GM18867 (cell line): ENCODE measurements at regions not wholly inside any gene's neighbourhood (a gene's known extent, or its start where the extent isn't known, plus 50 kb on each side); places are given as distances from the start of the nearest gene placed in this dataset.

Source experiments
- ATAC-seq: cut with Tn5 transposase; IDR thresholded peaks from one replicate; pipeline ENCODE4 v1.9.1; 2021; ENCODE audit warnings: mild to moderate bottlenecking, moderate library complexity; ENCODE audit not compliant: unreplicated experiment

DNA sequence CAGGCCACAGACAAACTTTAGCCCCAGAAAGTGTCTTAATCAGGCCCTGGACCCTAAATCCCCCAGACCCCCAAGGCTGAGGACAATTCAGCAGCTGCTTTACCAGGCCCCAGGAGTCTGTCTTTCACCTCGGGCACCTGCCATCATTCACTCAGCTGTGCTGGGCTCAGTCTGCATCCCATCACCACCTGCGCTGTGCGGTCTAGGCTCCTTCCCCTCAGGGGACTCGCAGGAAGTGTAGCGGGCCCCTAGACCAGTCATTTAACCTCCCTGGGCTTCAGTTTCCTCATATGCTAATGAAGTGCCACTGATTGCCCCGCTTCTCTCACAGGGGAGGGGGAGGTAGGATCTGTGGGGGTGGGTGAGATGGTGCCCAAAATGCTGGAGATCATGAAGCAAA lies 76.4 kb upstream of the ZMIZ1 start:
- ATAC-seq = peak; percentile 46

DNA sequence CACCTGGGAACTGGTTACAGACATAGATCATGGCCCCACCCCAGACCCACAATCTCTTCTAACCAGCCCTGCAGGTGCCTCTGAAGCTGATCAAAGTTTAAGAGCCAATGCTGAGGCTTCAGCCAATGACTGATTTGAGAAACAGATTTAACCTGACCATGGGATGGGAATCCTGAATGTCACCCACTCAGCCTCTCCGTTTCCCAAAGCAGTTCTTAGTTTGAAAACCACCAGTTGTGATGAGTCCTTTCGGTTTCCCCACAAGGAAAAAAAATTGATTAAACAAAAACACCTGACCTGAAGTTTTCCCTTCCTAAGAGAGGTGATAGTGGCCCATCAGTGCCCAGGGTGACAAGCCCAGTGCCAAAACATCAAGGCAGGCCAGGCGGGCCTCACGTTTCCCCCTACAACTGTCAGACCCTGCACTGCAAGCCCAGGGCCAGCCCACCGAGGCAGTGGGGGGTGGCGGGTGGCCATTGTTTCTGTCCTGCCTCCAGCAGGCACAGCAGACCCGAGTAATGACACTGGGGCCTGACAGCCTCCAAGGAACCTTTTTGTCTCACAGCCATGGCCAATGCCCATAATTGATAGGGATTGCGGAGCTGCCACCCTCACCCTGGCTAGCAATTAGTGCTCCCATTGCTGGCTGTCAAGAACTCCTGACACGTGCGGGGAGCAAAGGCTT lies 75.4 kb upstream of the ZMIZ1 start:
- ATAC-seq = no peak

DNA sequence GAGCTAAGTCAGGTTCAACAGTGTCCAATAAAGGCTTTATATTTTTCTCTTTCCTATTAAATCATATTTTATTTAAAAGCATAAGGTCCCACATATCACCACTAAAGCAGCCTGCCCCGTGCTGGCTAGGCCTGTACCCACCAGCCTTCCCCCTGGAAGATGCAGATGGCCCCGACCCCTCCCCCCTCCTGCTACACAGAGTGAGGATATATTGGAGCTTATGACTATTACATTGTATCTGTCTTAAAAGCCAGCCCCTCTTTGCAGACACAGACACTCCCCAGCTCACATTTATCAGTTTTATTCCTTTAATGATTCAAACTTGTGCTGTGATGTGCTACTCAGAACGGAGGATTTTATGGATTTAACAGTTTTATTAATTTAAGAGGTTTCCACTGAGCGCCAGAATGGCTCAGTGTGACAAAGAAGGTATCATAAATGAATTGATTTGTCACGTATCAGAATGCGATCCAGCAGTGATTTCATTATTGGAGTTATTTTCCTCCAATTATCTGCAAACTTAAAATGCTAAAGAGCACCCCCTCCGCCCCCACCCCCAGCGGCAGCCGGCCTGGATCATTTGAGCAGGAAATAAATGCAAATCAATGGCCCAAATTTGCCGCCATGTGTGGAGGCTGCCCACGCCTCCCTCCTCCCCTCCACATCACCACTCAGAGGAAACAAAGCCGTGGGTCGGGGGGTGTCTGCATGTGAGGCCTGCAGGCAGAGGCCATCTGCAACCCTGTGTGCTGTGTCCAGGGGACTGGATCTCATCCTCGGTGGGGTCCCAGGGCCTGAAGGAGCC lies 72.6 kb upstream of the ZMIZ1 start:
- no peak for ATAC-seq

DNA sequence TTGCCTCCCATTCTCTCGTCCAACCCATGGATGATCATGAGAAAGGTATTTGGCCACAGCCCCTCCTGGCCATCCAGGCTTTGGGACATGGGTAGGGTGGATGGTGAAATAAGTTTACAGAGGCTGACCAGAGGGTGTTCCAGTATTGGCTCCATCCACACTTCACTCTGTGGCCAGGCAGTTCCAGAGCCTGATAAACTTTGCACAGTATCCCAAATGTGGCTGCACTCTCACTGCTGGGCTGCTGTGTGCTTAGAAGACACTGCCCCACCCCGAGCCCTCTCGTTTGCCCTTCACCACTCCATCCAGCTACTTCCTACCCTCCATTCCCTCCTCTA lies 72.0 kb upstream of the ZMIZ1 start:
- ATAC-seq = no peak

DNA sequence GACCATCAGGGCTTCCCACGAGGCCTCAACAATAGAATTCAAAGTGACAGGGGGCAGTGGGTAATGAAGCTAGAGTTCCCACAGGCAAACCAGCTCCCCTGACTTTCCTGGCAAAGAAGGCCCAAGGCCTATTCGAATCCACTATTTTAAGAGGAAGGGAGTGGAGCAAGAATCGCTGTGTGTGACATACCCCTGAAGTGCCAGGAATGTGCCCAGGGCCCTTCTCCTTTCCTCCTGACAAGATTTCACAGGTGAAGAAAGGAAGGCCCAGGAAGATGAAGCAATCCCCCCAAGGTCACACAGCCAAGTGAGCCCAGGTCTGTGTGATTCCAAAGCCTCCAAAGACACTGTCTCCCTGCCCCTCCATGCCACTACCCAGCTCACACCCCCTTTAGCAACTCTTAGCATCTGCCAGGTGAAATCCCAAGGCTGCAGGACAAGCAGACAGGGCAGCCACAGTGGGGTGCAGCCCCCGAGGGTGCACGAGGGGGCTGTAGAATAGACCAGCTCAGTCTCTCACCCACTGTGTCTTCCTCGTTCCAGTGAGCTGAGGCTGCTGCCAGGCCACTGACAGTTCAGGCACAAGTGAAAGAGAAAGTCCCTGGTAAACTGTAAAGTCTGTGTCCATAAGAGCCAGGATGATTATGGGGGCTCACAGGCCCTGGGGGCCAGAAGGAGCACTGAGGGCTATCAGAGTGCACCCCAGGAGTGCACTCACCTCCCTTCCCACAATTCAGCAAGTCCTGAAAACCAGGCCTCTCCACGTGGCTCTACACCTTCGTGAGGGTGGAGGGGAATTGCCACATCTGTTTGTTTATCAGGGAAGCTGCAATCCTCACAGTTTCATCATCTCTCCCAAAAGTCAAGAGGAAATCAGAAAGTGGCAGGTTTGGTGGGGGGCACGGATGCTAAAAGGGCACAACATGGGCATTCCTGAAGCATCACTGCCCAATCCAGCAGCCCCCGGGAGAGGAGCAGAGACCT lies 70.8 kb upstream of the ZMIZ1 start:
- peak; percentile 58 for ATAC-seq

DNA sequence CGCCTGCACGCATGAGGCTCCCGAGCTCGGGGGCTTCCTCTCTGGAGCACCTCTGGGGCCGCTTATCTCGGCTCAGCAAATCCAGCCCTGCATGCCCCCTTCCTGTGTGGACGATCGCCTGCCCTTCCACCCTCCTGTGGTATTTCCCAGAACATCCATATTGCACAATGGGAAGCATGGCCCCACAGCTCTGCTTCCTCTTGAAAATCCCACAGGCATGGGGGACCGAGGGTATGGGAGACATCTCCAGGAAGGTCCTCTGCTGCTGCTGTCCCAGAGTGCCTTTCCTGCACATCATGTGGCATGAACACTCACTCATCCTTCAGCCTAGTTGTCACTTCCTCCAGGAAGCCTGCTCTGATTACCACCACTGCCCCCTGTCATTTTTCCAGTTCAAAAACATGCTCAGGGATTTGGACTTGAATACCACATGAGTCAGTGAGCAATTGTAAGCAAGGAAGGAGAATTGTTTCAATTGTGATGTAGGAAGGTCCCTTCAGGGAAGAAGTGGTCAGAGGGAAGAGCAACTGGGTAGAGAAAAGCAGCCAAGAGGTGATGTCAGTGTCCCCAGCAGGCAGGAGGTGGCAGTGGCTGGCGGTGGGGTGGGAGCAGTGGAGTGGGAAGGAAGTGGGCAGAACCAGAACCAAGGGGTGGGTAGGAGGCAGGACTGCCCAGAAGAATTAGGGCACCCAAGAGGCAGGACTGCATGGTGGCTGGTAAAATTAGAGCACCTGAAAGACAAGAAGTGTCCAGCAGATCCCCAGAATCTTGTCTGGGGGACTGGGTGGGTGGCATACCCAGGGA lies 67.5 kb upstream of the ZMIZ1 start:
- no peak for ATAC-seq

DNA sequence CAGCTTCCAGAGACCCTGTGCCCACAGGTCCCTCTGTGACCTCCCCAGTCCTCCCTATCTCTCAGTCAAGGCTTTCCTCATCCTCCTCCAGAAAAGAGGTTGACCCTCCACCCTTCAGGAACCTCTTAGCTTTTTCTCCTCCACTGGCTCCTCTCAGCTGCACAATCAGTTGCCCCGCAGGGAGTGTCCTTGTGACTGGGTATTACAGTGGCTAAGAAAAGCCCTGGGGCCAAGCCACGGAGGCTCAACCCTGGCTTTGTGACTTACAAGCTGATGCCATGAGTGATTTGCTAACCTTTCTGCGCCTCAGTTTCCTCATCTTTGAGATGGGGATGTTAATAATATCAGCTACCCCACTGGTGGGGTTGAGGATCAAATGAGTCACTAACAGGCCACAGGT lies 66.4 kb upstream of the ZMIZ1 start:
- no peak for ATAC-seq

DNA sequence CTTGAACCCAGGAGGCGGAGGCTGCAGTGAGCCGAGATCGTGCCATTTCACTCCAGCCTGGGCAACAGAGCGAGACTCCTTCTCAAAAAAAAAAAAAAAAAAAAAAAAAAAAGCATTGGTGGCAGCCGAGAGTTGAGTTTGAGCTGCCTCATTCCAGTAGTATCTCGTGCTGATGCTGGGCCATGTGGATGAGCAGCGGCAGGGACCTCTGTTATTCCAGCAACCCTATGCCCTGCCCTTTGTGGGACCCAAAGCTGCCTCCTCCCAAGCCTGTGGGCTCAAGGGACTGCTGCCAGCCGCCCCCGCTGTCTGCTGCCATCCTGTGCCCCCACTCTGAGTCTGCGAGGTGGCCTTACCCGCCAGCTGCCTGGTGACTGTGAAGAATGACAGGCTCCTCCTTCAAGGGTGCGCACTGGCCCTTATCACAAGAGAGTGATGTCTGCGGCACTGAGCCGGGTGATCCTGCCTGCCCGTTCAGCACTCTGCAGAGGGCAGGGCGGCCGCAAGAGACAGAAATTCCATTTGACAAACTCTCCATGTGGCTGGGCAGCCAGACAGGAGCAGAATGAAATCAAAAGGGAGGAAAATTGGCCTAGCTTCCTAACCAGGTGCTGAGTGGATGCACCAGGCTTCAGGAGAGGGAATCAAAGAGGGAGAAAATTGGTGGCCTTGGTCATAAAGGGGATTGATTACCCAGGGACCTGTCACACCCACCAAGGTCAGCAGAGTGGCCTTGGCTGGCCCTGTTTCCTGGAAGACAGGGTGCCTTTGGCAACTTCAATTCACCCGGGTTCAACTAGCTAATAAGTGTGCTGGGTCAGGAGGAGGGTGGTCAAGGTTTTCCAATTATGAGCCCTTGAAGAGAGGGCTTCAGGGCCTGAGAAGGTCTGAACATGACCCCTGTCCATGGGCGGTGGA lies 65.3 kb upstream of the ZMIZ1 start:
- no peak for ATAC-seq

DNA sequence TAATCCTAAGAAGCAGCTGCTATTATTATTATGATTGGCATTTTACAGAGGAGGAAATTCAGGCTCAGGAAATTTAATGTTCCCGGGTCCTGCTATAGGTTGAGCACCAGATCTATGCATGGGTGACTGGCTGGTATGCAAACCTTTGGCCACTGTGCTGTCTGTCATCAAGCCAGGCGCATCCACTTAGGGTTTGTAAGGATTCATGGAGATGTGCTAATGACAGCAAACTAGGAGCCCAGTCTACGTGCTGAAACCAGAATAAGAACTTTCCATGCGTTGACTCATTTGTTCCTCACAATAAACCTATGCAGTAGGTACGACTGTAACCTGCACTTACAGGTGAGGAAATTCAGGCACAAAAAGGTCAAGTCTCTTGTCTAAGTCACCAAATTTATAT lies 64.5 kb upstream of the ZMIZ1 start:
- no peak for ATAC-seq

DNA sequence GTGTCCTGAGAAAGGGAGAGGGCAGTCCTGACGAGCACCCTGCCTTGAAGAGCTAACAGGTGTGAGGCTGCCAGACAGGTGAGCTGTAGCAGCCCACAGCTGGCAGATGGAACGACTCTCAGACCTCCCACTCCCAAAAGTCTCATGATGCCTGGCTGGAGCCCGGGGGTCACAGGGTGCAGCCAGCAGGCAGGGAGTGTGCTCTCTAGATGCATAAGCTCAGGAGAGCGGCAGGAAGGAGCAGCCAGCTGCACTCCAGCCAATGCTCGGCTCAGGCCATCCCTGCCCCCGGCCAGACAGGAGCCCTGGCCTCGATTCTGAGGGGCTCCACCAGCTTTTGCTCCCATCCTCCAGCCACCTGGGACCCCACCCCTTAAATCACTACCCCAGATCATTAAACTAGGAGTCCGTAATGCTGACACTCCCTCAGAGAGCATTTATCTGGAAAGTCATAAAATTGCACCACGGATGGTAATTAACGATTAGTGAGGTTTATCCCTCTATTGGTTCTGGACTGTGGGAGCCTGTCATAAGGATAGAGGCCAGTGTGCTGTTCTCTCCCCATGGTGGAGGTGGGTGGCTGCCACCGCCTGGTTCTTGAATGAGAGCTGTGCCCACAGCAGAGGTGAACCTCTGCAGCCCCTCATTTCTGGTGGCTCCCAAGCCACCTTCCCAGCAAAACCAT lies 63.5 kb upstream of the ZMIZ1 start:
- no peak for ATAC-seq

DNA sequence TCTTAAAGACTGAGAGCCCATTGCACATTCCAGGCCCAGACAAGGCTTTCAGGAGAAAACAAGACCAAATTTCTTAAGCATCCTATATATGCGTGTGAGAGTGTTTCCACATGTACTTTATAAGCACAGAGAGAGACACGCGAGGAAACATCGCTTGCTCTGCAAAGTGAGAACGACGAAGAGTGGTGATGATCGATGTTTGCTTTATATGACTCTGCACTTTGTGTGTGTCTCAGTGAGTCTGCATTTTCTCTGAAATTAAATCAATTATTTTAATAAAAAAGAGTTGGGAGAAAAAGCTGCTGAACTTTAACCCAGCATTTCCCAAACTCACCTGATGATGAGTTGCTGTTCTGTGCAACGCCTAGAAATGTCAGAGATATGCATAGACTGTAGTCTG lies 61.7 kb upstream of the ZMIZ1 start:
- ATAC-seq = no peak

DNA sequence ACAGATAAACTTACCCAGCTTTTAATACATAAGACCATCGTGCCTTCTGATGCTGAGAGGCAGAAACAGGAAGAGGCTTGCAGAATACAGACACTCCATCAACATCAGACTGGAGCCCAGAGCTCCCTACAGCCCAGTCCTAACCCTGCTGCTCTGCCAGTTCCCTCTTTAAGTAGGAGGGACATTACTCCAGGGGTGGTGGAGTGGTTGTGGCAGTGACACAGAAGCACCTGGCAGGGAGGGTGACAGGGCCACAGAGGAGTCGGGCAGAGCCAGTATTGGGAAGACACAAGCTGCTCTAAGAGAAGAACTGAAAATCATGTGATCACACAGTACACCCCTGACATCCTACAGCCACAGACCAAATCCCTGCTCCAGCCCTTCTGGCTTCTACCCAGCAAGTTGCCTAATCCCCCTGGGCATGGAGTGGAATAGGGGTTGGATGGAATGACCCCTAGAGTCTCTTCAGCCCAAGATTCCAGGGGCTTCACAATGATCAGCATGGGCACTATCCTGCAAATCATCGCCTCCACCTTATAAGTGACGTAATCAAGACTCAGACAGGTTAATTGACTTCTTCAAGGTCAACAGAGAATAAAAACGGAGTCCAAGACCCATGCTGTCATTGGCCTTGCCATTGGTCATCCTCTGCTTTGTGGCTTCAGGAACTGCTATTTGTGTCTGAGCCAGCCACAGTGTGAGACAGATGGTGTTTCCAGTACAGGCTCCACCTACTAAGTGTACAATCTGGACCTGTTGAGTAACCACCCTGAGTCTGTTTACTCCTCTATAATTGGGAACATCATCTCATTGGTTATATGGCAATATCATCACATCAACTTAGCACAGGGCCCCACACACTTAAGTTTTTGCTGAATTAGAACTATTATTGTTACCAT lies 61.1 kb upstream of the ZMIZ1 start:
- no peak for ATAC-seq

DNA sequence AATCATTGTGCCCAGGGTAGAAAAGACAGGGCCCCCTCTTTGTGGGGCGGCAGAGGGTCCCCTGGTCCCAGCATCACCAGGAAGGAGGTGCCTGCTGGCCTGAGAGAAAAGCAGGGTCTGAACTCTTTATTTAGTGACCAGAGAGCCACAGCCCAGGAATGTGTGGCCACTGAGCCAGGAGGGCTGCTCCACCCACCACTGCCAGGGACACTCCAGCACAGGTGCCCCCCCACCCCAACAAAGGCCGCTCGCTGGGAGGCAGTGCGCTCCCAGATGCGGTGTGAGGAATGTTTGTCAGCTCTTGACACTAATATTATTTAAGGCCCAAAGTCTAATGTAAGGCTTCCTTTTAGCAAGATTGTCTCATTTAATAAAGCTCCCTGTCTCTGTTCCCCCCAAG lies 59.6 kb upstream of the ZMIZ1 start:
- ATAC-seq = no peak

DNA sequence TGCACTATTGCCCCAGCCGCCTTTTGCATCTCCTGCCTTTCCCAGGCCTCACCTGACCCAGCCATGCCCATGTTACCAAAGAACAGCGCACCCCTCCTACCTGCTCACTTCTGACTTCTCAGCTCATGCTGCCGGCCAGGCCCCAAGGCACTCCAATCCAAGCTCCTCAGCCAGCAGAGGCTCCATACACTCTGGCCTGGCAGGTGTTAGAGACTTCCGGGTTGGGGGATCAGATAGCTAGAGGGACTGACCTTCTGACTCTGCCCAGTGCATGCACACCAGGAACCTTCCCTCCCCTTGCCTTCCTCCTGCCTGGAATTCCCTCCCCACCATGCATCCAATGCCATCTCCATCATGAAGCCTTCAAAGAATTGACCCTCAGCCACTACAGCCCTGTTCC lies 56.2 kb upstream of the ZMIZ1 start:
- ATAC-seq = no peak

DNA sequence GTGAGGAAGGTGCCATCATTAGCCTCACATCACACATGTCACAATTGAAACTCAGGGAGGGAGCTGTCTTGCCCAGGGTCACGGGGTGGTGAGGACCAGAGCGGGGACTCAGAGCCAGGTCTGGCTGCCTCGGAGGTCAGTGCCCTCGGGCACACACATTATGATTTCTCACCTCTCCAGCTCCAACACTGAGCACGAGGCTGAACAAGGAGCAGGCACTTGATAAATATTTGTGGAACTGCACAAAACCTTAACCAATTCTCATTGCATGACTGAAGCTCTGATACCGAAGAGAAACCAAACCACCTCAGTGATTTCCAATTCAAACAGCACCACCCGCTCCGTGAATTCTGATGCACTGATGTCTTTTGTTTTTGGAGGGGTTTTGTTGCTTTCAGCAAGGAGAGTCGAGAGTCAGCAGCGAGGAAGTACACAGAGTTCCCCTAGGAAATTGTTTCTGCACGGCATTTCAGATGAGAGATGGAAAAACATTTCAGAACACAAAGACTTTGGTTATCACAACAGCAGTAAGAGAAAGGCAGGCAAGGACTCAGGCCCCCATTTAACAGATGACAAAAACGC lies 55.3 kb upstream of the ZMIZ1 start:
- ATAC-seq = no peak

DNA sequence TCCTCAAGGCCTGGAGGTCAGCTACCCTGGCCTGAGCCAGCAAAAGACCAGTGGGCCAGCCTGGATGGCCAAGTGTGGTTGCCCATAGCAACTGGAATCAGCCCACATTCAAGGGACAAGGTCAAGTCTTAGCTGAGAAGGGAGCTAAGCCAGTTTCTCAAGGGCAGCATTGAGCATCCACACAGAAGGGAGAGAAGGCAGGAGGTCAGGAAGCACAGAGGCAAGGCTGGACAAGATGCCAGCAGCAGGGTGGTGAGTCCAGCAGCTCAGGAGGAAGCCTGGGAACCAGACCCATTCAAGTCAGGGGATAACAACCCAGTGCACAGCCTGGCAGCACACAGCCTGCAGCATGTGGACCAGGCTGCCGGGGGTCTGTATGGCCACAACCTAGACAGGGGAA lies 54.0 kb upstream of the ZMIZ1 start:
- no peak for ATAC-seq

DNA sequence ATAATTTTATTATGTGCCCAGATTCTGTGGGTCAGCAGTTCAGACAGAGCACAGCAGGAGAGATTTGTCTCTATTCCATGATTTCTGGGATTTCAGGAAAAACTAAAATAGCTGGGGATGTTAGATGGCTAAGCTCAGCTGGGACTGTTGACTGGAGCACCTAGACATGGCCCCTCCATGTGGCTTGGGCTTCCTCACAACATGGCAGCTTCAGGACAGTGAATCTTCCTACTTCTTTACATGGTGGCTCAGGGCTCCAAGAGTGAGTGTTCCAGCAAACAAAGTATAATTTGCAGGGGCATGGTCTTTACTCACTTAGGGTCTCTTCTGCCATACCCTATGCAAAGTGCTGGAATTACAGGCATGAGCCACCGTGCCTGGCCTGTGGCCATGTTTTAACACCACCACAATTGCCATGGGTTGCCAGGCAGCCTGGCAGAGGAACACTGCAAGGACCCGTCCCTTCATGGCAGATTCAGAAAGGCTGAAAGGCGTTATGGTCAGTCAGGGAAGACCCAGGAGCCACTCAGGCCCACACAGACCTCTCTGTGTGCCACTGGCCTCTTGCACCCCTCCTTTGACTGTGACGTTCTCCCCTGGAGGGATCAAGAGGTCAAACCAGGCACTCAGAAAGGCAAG lies 50.8 kb upstream of the ZMIZ1 start:
- no peak for ATAC-seq
